ENCODE measurements at regions not wholly inside any gene's neighbourhood (a gene's known extent, or its start where the extent isn't known, plus 50 kb on each side); places are given as distances from the start of the nearest gene placed in this dataset.
"Not testable (repeated sequence)": the region's sequence is repeated elsewhere in the genome, so short reads cannot be mapped to it uniquely, and the experiment has no call there.

- DNase-seq (ENCODE audit: insufficient read length) = no peak
- TF ChIP-seq POLR2A (IDR thresholded peaks at IDR 0.05; ENCODE audit: low read depth, low read length) (no peak), TAF1 (IDR thresholded peaks at IDR 0.05; ENCODE audit: borderline replicate concordance, low read depth, low read length) (no peak), POLR2AphosphoS5 (IDR thresholded peaks at IDR 0.05; ENCODE audit: low read depth, low read length) (no peak)
- FAIRE-seq = no peak
Observed at GRCh38 chr2:185668710-185669109, 69.9 kb upstream of the FSIP2 start.

GRCh38 chr2:185674232-185674631 lies 64.4 kb upstream of the FSIP2 start:
- TF ChIP-seq TAF1 (IDR thresholded peaks at IDR 0.05; ENCODE audit: borderline replicate concordance, low read depth, low read length) = no peak
- no peak for FAIRE-seq
- no peak for DNase-seq (ENCODE audit: insufficient read length)

GRCh38 chr2:185676316-185676715 lies 62.3 kb upstream of the FSIP2 start:
- FAIRE-seq (no peak), DNase-seq (ENCODE audit: insufficient read length) (no peak)
- TF ChIP-seq POLR2AphosphoS5 (IDR thresholded peaks at IDR 0.05; ENCODE audit: low read depth, low read length) (no peak), POLR2A (IDR thresholded peaks at IDR 0.05; ENCODE audit: low read depth, low read length) (no peak), TAF1 (IDR thresholded peaks at IDR 0.05; ENCODE audit: borderline replicate concordance, low read depth, low read length) (no peak)

- FAIRE-seq; DNase-seq (ENCODE audit: insufficient read length): not testable (repeated sequence)
Observed at GRCh38 chr2:185687001-185687400, 51.6 kb upstream of the FSIP2 start.

DNA sequence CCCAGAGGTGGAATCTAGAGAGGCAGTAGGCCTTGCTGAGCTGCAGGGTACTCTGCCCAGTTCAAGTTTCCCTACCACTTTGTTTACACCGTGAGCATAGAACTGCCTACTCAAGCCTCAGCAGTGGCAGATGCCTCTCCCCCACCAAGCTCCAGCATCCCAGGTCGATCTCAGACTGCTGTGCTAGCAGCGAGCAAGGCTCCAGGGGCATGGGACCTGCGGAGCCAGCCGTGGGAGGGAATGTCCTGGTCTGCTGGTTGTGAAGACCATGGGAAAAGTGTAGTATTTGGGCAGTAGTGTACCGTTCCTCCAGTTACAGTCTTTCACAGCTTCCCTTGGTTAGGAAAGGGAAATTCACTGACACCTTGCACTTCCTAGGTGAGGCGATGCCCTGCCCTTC lies 50.6 kb upstream of the FSIP2 start:
- TF ChIP-seq POLR2AphosphoS5 (IDR thresholded peaks at IDR 0.05; ENCODE audit: low read depth, low read length) = no peak
- no peak for TF ChIP-seq TAF1 (IDR thresholded peaks at IDR 0.05; ENCODE audit: borderline replicate concordance, low read depth, low read length)
- no peak for TF ChIP-seq POLR2A (IDR thresholded peaks at IDR 0.05; ENCODE audit: low read depth, low read length)
- no peak for DNase-seq (ENCODE audit: insufficient read length)
- no peak for FAIRE-seq

Measured in GM12892 (cell line).